ENCODE measurements at regions not wholly inside any gene's neighbourhood (a gene's known extent, or its start where the extent isn't known, plus 50 kb on each side); places are given as distances from the start of the nearest gene placed in this dataset.

- TF ChIP-seq EZH2 (IDR thresholded peaks at IDR 0.05; ENCODE audit: borderline replicate concordance, insufficient read depth, low read length, poor library complexity, severe bottlenecking) (no peak), TAF1 (IDR thresholded peaks at IDR 0.05; ENCODE audit: low read depth) (no peak), CTCF (IDR thresholded peaks at IDR 0.05; ENCODE audit: poor library complexity, severe bottlenecking) (no peak), SMC3 (conservative IDR thresholded peaks at IDR 0.05; ENCODE audit: poor library complexity) (no peak), POLR2AphosphoS5 (IDR thresholded peaks at IDR 0.05) (no peak), EP300 (conservative IDR thresholded peaks at IDR 0.05; ENCODE audit: poor library complexity, severe bottlenecking) (no peak), RAD21 (conservative IDR thresholded peaks at IDR 0.05) (no peak), REST (IDR thresholded peaks at IDR 0.05; ENCODE audit: borderline replicate concordance) (no peak), MXI1 (conservative IDR thresholded peaks at IDR 0.05; ENCODE audit: poor library complexity, severe bottlenecking) (no peak)
Observed at GRCh38 chr1:29864431-29865022, 628.2 kb downstream of the PTPRU start.

Data from neural cell (in vitro differentiated cells).